GM10248 (cell line): ENCODE measurements at regions not wholly inside any gene's neighbourhood (a gene's known extent, or its start where the extent isn't known, plus 50 kb on each side); places are given as distances from the start of the nearest gene placed in this dataset.

Source experiments
- CTCF ChIA-PET: fragments of 300-600 bp; sonication (Branson Sonifier 250); formaldehyde crosslinking; extraction: SDS; loops from one replicate; lab custom pipeline; 2021; ENCODE audit warnings: antibody characterized with exemption; lab: Yijun Ruan, JAX
- POLR2A ChIA-PET: fragments of 350-650 bp; sonication (Branson Sonifier 250); formaldehyde crosslinking; extraction: SDS; loops from one replicate; lab custom pipeline; 2020; ENCODE audit warnings: antibody characterized with exemption; lab: Yijun Ruan, JAX
- DNase-seq: peaks from one replicate; pipeline ENCODE4 v3.0.0; 2012; ENCODE audit errors: extremely low spot score
- CTCF ChIP-seq: IDR thresholded peaks from 2 replicates; pipeline ENCODE4 v1.5.1; 2012; ENCODE audit warnings: mild to moderate bottlenecking, low read depth; ENCODE audit errors: extremely low read depth, missing control alignments, control extremely low read depth

DNA sequence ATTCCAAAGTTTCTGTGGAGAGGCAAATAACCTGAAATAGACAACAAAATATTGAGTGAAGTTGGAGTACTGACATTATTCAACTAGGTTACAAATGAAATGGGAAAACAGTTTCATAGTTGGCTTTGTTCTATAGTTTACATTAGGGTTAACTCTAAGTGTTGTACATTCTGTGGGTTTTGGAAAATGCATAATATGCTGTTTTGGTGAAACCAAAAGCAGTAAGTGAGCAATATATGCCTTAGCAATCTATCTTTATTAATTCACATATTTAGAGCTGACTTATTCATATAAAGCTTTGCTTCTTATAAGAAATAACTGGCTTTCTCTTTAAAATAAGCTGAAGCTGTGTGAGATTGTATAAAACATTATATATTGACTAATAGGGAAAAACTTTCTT is 157.5 kb upstream of the AHI1 start:
- no peak for TF ChIP-seq CTCF
- POLR2A ChIA-PET: no interaction called here
- CTCF ChIA-PET: no interaction called here
- no peak for DNase-seq

GRCh38 chr6:135657207-135657606 is 159.7 kb upstream of the AHI1 start:
- POLR2A ChIA-PET: no interaction called here
- DNase-seq: no peak
- TF ChIP-seq CTCF: no peak
- CTCF ChIA-PET: interaction anchor here (0.7 to 1.5 kb wide), 3 partner anchors 15 to 32 kb away, joined by 3 to 5 read pairs (median 3); no protein-coding TSS in a partner anchor

DNA sequence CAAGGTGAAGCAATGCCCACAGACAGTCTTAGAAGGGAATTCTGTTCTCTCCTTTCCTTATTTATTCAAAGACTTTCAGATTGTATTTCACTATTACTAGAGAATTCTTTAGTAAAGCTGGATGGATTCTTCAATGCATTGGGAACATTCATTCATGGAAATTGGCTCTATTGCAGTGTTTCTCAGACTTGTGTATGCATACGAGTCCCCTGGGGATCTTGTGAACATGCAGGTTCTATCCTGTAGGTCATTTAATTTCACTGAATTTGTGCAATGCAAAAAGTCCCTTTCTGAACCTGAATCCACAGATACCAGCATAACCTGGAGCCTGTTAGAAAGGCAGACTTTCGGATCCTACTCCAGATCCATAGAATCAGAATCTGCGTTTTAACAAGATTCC is 160.9 kb upstream of the AHI1 start:
- CTCF ChIA-PET: interaction anchor here (1.3 kb wide), 1 partner anchor 15 kb away, joined by 3 read pairs; no protein-coding TSS in a partner anchor
- POLR2A ChIA-PET: no interaction called here
- DNase-seq: no peak
- TF ChIP-seq CTCF: no peak

DNA sequence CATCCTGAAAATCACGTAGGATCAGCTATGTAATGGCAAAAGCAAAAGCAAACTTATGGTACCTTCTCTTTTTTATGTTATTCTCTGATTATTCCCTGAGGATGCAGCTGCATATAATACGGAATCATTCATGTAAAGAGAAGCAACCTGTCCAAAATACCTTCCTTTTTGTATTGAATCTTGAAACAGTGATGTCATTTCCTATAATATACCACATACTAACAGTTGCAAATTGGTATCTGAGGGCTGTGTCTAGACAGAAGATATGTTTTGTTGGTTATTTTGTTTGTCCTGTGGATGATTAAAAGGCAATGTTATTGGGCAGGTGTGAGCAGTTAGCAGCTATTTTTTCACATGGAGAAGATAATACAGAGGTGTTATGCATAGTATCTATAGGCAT is 161.4 kb upstream of the AHI1 start:
- CTCF ChIA-PET: interaction anchor here (0.9 to 1.3 kb wide), 2 partner anchors 14 to 31 kb away, joined by 3 read pairs; no protein-coding TSS in a partner anchor
- no peak for DNase-seq
- POLR2A ChIA-PET: no interaction called here
- no peak for TF ChIP-seq CTCF

DNA sequence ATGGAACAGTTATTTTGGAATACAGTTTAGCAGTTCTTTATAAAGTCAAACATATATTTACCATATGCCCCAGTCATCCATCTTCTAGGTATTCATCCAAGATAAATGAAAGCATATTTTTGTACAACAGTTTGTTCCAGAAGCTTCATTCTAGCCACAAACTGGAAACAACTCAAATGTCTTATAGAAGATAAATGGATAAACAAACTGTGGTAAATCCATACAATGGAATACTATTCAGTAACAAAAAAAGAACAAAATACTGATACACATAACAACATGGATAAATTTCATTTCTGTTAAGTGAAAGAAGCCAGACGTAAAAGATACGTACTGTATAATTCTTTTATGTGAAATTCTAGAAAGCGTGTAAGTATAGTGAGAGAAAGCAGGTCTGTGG is 167.0 kb upstream of the AHI1 start:
- no peak for TF ChIP-seq CTCF
- POLR2A ChIA-PET: interaction anchor here (0.6 kb wide), 1 partner anchor 250 kb away, joined by 3 read pairs; no protein-coding TSS in a partner anchor
- CTCF ChIA-PET: interaction anchor here (1.4 kb wide), 2 partner anchors 25 to 124 kb away, joined by 3 to 4 read pairs; no protein-coding TSS in a partner anchor

GRCh38 chr6:135665935-135666334 is 168.4 kb upstream of the AHI1 start:
- ChIA-PET CTCF (interaction anchor here (0.8 to 1.5 kb wide), 3 partner anchors 17 to 129 kb away, joined by 3 read pairs; no protein-coding TSS in a partner anchor), POLR2A (no interaction called here)
- DNase-seq: no peak
- no peak for TF ChIP-seq CTCF

More for the DNA sequence above, 167.0 kb upstream of the AHI1 start:
- DNase-seq: no peak
